Uterus (tissue), 3 donors: ENCODE measurements at regions not wholly inside any gene's neighbourhood (a gene's known extent, or its start where the extent isn't known, plus 50 kb on each side); places are given as distances from the start of the nearest gene placed in this dataset. TPM values are rescaled to one million over a fixed set of nuclear protein-coding genes. Genes with fewer than 3 reads are reported as not detected.

Source experiments
- DNase-seq, 2 donors: peaks; one replicate each; pipeline ENCODE4 v3.0.0-alpha.2; 2019 to 2020
- H3K27ac ChIP-seq, 2 donors: fragments of 200-600 bp; sonication (generic); 1 replicate in 1 of 2; 2 replicates in 1 of 2; pipeline ENCODE4 v1.5.1; 2016 to 2018
- H3K27me3 ChIP-seq, 2 donors: fragments of 200-600 bp; sonication (generic); one replicate each; pipeline ENCODE4 v1.5.1; 2018 to 2019; ENCODE audit warnings: control low read depth in 1 of 2
- H3K36me3 ChIP-seq, 2 donors: fragments of 200-600 bp; sonication (generic); one replicate each; pipeline ENCODE4 v1.5.1; 2019; ENCODE audit warnings: control low read depth in 1 of 2
- H3K4me1 ChIP-seq, 2 donors: fragments of 200-600 bp; sonication (generic); one replicate each; pipeline ENCODE4 v1.5.1; 2018 to 2019; ENCODE audit warnings: control low read depth in 1 of 2
- H3K4me3 ChIP-seq, 2 donors: fragments of 200-600 bp; sonication (generic); 1 replicate in 1 of 2; 2 replicates in 1 of 2; pipeline ENCODE4 v1.5.1; 2018 to 2019; ENCODE audit warnings: mild to moderate bottlenecking in 1 of 2
- H3K9me3 ChIP-seq, 2 donors: fragments of 200-600 bp; sonication (generic); one replicate each; pipeline ENCODE4 v1.5.1; 2019; ENCODE audit warnings: control low read depth in 1 of 2
- POLR2A ChIP-seq, 2 donors: fragments of 450-650 bp; IDR thresholded peaks; one replicate each; pipeline ENCODE4 v1.6.1; 2016; ENCODE audit warnings: antibody characterized with exemption in 2 of 2, mild to moderate bottlenecking in 1 of 2, moderate library complexity in 1 of 2
- intact Hi-C: fragments of 100-400 bp; cut with DNase I; formaldehyde crosslinking; loops from one replicate; pipeline ENCODE4 v1.15.1; 2023; ENCODE audit warnings: low total_unique reads
- small RNA-seq: library from RNA; depleted of rRNA; stranded (forward); fragments of <200 nt; gene quantifications from one replicate; pipeline ENCODE3, GENCODE V24; 2016
- TF ChIP-seq, protein P1 (sequence below), 4 experiments: fragments of 200-600 bp in 2 of 4; fragments of 450-650 bp in 2 of 4; sonication (generic) in 2 of 4; IDR thresholded peaks; one replicate each; pipeline ENCODE4 v1.5.1; 2016 to 2019; ENCODE audit warnings: antibody characterized with exemption in 4 of 4, mild to moderate bottlenecking in 2 of 4, moderate library complexity in 1 of 4
- donor health status: DM: yes; HTN: yes; CAD: no.

DNA sequence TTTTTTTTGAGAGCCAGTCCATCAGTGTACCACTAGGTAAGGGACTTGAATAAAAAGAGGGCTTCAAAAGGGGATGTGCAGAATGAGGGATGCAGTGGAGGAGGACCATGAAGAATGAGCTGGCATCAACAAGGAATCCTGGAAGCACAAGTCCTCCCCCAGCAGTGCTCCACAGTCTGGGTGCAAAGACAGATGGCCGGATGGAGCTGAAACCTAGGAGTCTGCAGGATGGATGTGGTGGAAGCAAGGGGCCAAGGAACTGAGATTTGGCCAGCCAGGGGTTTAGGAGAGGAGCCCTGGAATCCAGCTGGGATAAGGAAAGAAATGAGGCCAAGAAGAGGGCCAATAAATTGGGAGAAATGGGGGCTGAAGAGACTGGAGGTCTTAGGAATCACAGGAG is 51.8 kb upstream of the RAB6C start:
- H3K4me3 ChIP-seq = no peak overlapping the region
- no peaks in the 10 kb centered on the region for H3K9me3 ChIP-seq
- no peak overlapping the region for H3K27ac ChIP-seq
- TF ChIP-seq POLR2A (IDR thresholded peaks at IDR 0.05) = no peak
- TF ChIP-seq, protein P1, sequence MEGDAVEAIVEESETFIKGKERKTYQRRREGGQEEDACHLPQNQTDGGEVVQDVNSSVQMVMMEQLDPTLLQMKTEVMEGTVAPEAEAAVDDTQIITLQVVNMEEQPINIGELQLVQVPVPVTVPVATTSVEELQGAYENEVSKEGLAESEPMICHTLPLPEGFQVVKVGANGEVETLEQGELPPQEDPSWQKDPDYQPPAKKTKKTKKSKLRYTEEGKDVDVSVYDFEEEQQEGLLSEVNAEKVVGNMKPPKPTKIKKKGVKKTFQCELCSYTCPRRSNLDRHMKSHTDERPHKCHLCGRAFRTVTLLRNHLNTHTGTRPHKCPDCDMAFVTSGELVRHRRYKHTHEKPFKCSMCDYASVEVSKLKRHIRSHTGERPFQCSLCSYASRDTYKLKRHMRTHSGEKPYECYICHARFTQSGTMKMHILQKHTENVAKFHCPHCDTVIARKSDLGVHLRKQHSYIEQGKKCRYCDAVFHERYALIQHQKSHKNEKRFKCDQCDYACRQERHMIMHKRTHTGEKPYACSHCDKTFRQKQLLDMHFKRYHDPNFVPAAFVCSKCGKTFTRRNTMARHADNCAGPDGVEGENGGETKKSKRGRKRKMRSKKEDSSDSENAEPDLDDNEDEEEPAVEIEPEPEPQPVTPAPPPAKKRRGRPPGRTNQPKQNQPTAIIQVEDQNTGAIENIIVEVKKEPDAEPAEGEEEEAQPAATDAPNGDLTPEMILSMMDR (IDR thresholded peaks at IDR 0.05) = no peak
- peaks cover 0 to 8% of the 10 kb centered on the region in 2 donors for H3K27me3 ChIP-seq
- intact Hi-C loops = no loop called here
- no peaks in the 10 kb centered on the region for H3K4me1 ChIP-seq
- no peaks in the 10 kb centered on the region for H3K36me3 ChIP-seq
- no peak for DNase-seq

- no peak for TF ChIP-seq POLR2A (IDR thresholded peaks at IDR 0.05)
- TF ChIP-seq, protein P1 (IDR thresholded peaks at IDR 0.05) = no peak
- no peak overlapping the region for H3K4me3 ChIP-seq
- no peak for DNase-seq
- H3K9me3 ChIP-seq = no peaks in the 10 kb centered on the region
- H3K4me1 ChIP-seq = no peaks in the 10 kb centered on the region
- H3K27ac ChIP-seq = no peak overlapping the region
- no peaks in the 10 kb centered on the region for H3K27me3 ChIP-seq
- H3K36me3 ChIP-seq = no peaks in the 10 kb centered on the region
- intact Hi-C loops = no loop called here
Observed at GRCh38 chr2:129929321-129930290, 49.9 kb upstream of the RAB6C start.

Small RNA genes lying in the stretch of these regions (small RNA-seq; reads per million reads assigned to genes)
- not detected for gene RNA5SP103
